HG02840 (cell line): ENCODE measurements at regions not wholly inside any gene's neighbourhood (a gene's known extent, or its start where the extent isn't known, plus 50 kb on each side); places are given as distances from the start of the nearest gene placed in this dataset.
"Not testable (repeated sequence)": the region's sequence is repeated elsewhere in the genome, so short reads cannot be mapped to it uniquely, and the experiment has no call there.

Experiments used
- ATAC-seq: cut with Tn5 transposase; IDR thresholded peaks from one replicate; pipeline ENCODE4 v1.9.1; 2021; ENCODE audit warnings: mild to moderate bottlenecking, moderate library complexity, moderate number of reproducible peaks; ENCODE audit not compliant: unreplicated experiment, low FRiP score

GRCh38 chr2:36238106-36238505 lies 117.5 kb upstream of the CRIM1 start:
- ATAC-seq = no peak

GRCh38 chr2:36235882-36236281 lies 119.7 kb upstream of the CRIM1 start:
- no peak for ATAC-seq

GRCh38 chr2:36235426-36235825 lies 120.2 kb upstream of the CRIM1 start:
- no peak for ATAC-seq

- ATAC-seq = no peak
These were observed 132.3 kb upstream of the CRIM1 start for GRCh38 chr2:36223259-36223658.

DNA sequence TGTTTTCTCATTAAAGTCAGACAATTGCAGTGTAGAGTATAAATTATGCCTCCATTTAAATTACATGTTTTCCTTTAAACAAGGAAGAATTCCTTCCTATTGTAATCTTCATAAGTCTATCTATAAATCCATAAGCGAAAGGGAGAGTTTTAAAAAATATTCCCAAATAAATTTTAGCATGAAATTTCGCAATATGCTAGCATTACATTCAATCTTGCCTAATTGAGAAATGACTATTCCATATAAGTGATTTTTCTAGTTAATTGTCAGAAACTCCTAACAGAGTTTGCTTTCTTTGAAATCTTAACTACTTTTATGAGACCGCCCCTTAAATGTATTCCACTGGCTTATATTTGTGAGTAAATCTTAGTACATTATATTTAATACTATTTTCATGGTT lies 133.1 kb upstream of the CRIM1 start:
- ATAC-seq = no peak

DNA sequence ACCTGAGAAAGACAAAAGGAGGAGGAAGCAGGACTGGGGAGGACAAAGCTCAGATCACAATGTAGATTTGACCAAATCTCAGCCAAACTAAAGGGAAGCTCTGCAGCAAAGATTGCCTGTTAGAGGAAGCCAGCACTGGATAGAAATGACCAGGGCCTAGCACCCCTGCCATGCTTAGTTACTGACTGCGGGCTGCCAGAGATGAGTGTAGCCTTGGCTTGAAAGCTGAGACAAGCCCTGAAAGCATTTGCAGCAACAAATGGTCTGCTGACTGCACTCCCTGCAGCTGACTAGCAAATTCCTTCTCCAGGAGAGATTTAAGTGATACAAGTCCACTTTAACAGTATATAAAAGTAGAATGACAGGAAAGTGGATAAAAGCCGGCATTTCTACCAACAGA lies 140.9 kb upstream of the CRIM1 start:
- no peak for ATAC-seq

- no peak for ATAC-seq
These were observed 152.2 kb upstream of the CRIM1 start for GRCh38 chr2:36203366-36203765.

- ATAC-seq = no peak
These were observed 158.2 kb upstream of the CRIM1 start for GRCh38 chr2:36197181-36197971.

GRCh38 chr2:36193680-36194079 lies 161.9 kb upstream of the CRIM1 start:
- no peak for ATAC-seq

- ATAC-seq = no peak
These were observed 162.6 kb upstream of the CRIM1 start for GRCh38 chr2:36192983-36193382.

GRCh38 chr2:36190097-36190496 lies 165.5 kb upstream of the CRIM1 start:
- no peak for ATAC-seq

- ATAC-seq = no peak
These were observed 170.0 kb upstream of the CRIM1 start for GRCh38 chr2:36185624-36186023.

DNA sequence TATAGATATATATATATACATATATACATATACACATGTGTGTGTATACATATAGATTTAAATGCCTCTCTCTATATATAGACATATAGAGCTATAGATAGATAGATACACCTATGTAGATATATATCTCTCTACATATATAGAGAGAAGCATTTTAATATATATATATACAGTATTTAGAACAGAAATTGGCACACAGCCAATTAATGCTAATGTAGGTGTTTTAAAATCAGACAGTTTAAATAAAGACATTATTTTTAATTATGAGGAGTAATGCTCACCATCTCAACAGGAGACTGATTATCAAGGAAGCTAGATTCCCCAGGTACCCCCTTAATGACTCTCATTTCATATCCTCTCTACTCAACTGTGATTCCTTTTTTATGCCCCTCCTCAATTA lies 170.7 kb upstream of the CRIM1 start:
- ATAC-seq = no peak

- ATAC-seq = not testable (repeated sequence)
These were observed 174.6 kb upstream of the CRIM1 start for GRCh38 chr2:36180789-36181482.

- not testable (repeated sequence) for ATAC-seq
These were observed 175.3 kb upstream of the CRIM1 start for GRCh38 chr2:36180293-36180692.

DNA sequence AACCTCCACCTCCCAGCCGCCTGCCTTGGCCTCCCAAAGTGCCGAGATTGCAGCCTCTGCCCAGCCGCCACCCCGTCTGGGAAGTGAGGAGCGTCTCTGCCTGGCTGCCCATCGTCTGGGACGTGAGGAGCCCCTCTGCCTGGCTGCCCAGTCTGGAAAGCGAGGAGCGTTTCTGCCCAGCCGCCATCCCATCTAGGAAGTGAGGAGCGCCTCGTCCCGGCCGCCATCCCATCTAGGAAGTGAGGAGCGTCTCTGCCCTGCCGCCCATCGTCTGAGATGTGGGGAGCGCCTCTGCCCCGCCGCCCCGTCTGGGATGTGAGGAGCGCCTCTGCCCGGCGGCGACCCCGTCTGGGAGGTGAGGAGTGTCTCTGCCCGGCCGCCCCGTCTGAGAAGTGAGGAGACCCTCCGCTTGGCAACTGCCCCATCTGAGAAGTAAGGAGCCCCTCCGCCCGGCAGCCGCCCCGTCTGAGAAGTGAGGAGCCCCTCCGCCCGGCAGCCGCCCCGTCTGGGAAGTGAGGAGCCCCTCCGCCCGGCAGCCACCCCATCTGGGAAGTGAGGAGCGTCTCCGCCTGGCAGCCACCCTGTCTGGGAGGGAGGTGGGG lies 175.8 kb upstream of the CRIM1 start:
- not testable (repeated sequence) for ATAC-seq

GRCh38 chr2:36178384-36178783 lies 177.2 kb upstream of the CRIM1 start:
- ATAC-seq = no peak

DNA sequence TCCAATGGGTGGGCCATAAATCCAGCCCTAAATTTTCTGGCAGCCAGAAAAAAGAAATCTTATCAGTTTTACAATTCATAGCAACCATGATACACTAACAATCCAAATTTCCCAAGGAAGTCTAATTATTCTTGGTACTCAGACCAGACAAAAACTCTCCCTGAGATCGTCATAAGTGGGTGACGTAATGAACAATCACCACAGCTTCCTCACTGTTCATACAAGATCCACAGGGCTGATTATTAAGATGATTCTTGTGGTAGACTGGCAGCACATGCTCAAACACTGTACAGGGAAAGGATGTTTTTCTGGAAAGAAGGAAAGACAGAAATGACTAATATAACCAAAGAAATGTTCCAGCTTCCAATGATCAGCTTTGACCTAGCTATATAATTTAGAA lies 178.3 kb upstream of the CRIM1 start:
- ATAC-seq = no peak

- no peak for ATAC-seq
These were observed 180.7 kb upstream of the CRIM1 start for GRCh38 chr2:36174920-36175319.

DNA sequence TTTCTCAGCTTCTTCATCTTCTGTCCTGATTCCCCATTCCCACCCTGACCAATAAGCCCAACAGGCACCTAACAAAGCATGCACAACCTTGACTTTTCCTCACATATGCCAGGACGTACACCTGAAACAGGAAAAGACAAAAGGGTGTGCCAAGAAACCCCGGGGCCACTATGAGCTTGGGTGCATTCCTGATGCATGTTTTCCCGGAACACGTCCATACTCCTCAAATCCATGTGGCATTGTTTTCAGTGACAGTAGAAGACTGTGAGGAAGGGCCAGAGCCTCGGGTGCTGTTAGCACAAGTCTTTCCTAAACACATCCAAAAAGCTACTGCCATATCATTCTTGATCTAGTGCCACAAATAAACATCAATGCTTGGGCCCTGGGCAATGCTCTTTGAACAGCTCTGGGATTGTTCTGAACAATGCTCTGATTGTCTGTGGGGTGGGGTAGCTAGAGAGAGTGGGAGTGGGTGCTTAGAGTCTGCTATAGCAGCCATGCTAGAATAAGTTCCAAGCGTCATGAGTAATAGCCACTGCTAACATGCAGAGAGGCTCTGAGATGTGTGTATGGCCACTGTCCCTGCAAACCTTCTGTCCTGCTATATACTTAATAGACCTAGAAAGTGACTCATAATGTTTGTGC lies 181.7 kb upstream of the CRIM1 start:
- ATAC-seq = no peak

DNA sequence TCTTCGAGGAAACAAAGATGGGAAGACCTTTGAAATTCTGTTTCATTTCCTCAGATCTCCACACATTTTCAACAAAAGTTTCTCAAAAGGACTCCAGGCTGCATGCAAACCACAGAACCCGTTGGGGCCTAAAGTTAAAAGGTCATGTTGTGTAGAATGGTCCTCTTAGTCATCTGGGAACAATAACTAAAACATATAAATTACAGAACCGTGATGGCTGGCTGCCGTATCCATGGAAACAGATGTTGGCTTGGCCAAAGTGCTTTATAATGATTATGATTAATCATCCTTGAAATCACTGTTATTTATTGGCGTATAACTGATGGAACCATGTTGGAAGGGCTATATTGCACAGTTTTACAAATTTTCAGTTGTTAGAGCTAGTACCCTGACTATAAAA lies 182.8 kb upstream of the CRIM1 start:
- ATAC-seq = no peak
